Fibroblast of lung (primary cell): ENCODE measurements at regions not wholly inside any gene's neighbourhood (a gene's known extent, or its start where the extent isn't known, plus 50 kb on each side); places are given as distances from the start of the nearest gene placed in this dataset.

Experiments used
- DNase-seq, 2 donors: peaks; one replicate each; pipeline versions ENCODE4 v3.0.0 to v3.0.0-alpha.2; 2010; ENCODE audit warnings: low read depth in 2 of 2
- H2AFZ ChIP-seq: 2 replicates; pipeline ENCODE4 v1.5.1; 2012; ENCODE audit warnings: low read length, control low read depth, inconsistent platforms
- H3K27ac ChIP-seq: 2 replicates; pipeline ENCODE4 v1.5.1; 2011; ENCODE audit warnings: low read length, control low read depth; ENCODE audit not compliant: insufficient read depth
- H3K27me3 ChIP-seq: 2 replicates; pipeline ENCODE4 v1.5.1; 2011; ENCODE audit warnings: mild to moderate bottlenecking, low read length; ENCODE audit not compliant: control insufficient read depth, insufficient read depth
- H3K36me3 ChIP-seq: 2 replicates; pipeline ENCODE4 v1.5.1; 2011; ENCODE audit warnings: low read length; ENCODE audit not compliant: control insufficient read depth, insufficient read depth
- H3K4me1 ChIP-seq: 2 replicates; pipeline ENCODE4 v1.5.1; 2011; ENCODE audit warnings: low read length; ENCODE audit not compliant: control insufficient read depth, insufficient read depth; ENCODE audit errors: extremely low read depth
- H3K4me2 ChIP-seq: 2 replicates; pipeline ENCODE4 v1.5.1; 2011; ENCODE audit warnings: low read length, control low read depth; ENCODE audit not compliant: insufficient read depth; ENCODE audit errors: extremely low read depth
- H3K4me3 ChIP-seq, 4 experiments: fragments of 200-600 bp in 1 of 4; sonication (generic) in 1 of 4; replicated peaks in 1 of 4; 2 replicates each; pipeline ENCODE4 v1.5.1; 2011 to 2016; ENCODE audit warnings: low read length in 4 of 4, low read depth in 3 of 4, mild to moderate bottlenecking in 3 of 4, control low read depth in 2 of 4, inconsistent platforms in 1 of 4, mixed read lengths in 1 of 4; ENCODE audit not compliant: insufficient read depth in 1 of 4; ENCODE audit errors: control extremely low read depth in 1 of 4
- H3K79me2 ChIP-seq: 2 replicates; pipeline ENCODE4 v1.5.1; 2012; ENCODE audit warnings: mild to moderate bottlenecking, low read length, inconsistent platforms; ENCODE audit not compliant: control insufficient read depth, insufficient read depth
- H3K9ac ChIP-seq: 2 replicates; pipeline ENCODE4 v1.5.1; 2011; ENCODE audit warnings: mild to moderate bottlenecking, low read length, control low read depth; ENCODE audit not compliant: insufficient read depth
- H3K9me3 ChIP-seq: 2 replicates; pipeline ENCODE4 v1.5.1; 2012; ENCODE audit warnings: low read depth, low read length; ENCODE audit not compliant: control insufficient read depth, insufficient read depth
- H4K20me1 ChIP-seq: 2 replicates; pipeline ENCODE4 v1.5.1; 2011; ENCODE audit warnings: low read length; ENCODE audit not compliant: control insufficient read depth, insufficient read depth; ENCODE audit errors: extremely low read depth
- EZH2 ChIP-seq: IDR thresholded peaks from 2 replicates; pipeline ENCODE4 v1.5.1; 2012; ENCODE audit warnings: low read length, control low read depth, mild to moderate bottlenecking; ENCODE audit errors: missing control alignments
- TF ChIP-seq, protein P1 (sequence below), 2 donors: IDR thresholded peaks in 1 of 2; conservative IDR thresholded peaks in 1 of 2; 1 replicate in 1 of 2; 2 replicates in 1 of 2; pipeline ENCODE4 v1.5.1; 2011 to 2012; ENCODE audit warnings: low read length in 2 of 2, control low read depth in 1 of 2, inconsistent platforms in 1 of 2, low read depth in 1 of 2, mild to moderate bottlenecking in 1 of 2

DNA sequence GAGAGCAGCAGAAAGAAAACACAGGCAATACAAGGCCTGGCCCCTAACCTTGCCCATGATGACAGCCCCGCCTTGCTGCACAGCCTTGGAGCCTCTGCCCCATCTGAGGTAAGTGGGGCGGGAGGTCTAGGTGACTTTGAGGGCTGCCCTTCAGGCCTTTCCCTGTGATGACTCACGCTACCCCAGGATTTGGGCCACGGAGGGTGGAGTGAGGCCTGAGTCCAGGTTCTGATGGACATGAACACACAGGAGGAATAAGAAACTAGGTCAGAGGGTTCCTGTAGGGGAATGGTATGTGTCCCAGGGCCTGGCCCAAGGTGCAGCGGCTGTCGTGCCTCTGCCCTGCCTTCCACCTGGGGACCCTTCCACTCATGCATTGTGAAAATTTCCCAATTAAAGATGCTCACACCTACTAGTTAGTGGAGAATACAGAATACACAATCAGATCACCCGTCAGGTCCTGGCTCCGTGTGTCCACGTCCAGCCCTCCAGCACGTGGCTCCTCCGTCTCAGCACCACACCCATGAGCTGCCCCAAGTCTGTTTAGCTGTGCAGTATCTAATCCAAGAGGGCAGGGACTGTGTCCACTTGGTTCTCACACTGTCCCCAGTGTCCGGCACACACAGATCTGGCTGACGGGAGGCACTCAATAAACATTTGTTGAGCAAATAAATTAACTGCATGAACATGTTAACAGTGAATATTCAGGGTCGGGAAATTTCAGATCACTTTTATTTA lies 111.0 kb downstream of the CHST1 start:
- Histone ChIP-seq H3K4me2 (no peak overlapping the region), H3K27ac (no peak overlapping the region), H3K4me3 (no peak overlapping the region), H3K9me3 (no peaks in the 10 kb centered on the region), H3K27me3 (peaks cover 4% of the 10 kb centered on the region), H2AFZ (no peak overlapping the region), H3K4me1 (no peaks in the 10 kb centered on the region), H3K9ac (no peak overlapping the region), H3K79me2 (no peaks in the 10 kb centered on the region), H3K36me3 (no peaks in the 10 kb centered on the region), H4K20me1 (no peaks in the 10 kb centered on the region)
- DNase-seq, result no peak
- no peak for TF ChIP-seq EZH2

DNA sequence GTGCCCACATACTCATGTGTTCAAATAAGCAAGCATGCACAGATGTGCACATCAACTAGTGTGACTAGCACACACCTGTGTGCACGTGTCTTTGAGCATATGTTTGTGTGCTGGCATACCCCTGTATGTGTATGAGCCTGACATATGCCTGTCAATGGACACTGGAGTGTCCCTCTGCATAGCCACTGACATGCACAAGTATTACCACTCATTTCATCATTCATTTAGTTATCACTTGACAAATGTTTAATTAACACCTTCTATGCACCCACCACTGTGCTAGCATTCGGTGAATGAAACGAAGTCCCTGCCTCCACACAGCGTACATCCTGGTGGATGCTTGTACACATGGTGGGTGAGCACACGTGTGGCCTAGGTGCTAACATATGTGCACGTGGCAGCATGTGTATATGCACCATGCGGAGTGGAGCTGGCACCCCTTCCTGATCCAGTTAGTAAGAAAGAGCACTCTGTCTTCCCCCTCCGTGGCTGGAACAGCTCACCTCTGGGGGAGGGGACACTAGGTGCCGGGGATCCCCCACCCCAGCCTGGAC lies 112.0 kb downstream of the CHST1 start:
- no peaks in the 10 kb centered on the region for H3K36me3 ChIP-seq
- TF ChIP-seq, protein P1, sequence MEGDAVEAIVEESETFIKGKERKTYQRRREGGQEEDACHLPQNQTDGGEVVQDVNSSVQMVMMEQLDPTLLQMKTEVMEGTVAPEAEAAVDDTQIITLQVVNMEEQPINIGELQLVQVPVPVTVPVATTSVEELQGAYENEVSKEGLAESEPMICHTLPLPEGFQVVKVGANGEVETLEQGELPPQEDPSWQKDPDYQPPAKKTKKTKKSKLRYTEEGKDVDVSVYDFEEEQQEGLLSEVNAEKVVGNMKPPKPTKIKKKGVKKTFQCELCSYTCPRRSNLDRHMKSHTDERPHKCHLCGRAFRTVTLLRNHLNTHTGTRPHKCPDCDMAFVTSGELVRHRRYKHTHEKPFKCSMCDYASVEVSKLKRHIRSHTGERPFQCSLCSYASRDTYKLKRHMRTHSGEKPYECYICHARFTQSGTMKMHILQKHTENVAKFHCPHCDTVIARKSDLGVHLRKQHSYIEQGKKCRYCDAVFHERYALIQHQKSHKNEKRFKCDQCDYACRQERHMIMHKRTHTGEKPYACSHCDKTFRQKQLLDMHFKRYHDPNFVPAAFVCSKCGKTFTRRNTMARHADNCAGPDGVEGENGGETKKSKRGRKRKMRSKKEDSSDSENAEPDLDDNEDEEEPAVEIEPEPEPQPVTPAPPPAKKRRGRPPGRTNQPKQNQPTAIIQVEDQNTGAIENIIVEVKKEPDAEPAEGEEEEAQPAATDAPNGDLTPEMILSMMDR (conservative IDR thresholded peaks at IDR 0.05 in 1 of 2, IDR thresholded peaks at IDR 0.05 in 1 of 2; ENCODE audit: low read depth in 1 of 2, low read length in 2 of 2), result no peak
- no peak for TF ChIP-seq EZH2
- H3K27me3 ChIP-seq, result peaks cover 4% of the 10 kb centered on the region
- no peaks in the 10 kb centered on the region for H3K79me2 ChIP-seq
- H3K27ac ChIP-seq, result no peak overlapping the region
- H2AFZ ChIP-seq, result no peak overlapping the region
- no peaks in the 10 kb centered on the region for H3K4me1 ChIP-seq
- H3K9ac ChIP-seq, result no peak overlapping the region
- no peak overlapping the region for H3K4me2 ChIP-seq
- no peak for DNase-seq
- H3K9me3 ChIP-seq, result no peaks in the 10 kb centered on the region
- H3K4me3 ChIP-seq, result no peak overlapping the region
- no peaks in the 10 kb centered on the region for H4K20me1 ChIP-seq

DNA sequence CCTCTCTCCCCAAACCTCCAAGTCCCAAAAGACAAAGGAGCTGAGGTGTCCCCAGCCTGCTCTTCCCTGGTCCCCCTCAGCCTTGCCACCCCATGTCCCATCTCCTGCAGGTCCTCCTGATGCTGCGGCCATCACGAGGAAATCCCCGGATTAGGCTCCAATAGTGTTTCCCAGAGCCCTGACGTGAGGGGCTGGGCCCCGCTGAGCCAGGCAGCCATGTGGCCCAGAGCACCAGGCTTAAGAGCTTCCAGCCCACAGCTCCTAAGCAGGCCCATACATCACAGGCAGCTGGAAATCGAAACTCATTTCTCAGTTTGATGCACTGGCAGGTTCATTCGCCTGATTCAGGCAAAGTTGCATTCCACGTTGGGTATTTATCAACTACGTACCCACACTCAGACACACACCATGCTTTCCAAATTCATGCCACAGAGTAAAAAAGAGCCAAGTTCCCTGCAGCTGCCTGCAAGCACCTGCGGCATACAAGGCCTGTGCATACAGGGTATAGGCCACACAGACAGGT lies 114.2 kb downstream of the CHST1 start:
- Histone ChIP-seq H3K27ac (no peak overlapping the region), H3K9me3 (no peaks in the 10 kb centered on the region), H3K79me2 (no peaks in the 10 kb centered on the region), H3K4me1 (no peaks in the 10 kb centered on the region), H3K27me3 (peaks cover 4% of the 10 kb centered on the region), H3K4me2 (no peak overlapping the region), H3K9ac (no peak overlapping the region), H3K36me3 (no peaks in the 10 kb centered on the region), H2AFZ (no peak overlapping the region), H3K4me3 (no peak overlapping the region), H4K20me1 (no peaks in the 10 kb centered on the region)
- no peak for DNase-seq
- TF ChIP-seq, protein P1 (conservative IDR thresholded peaks at IDR 0.05 in 1 of 2, IDR thresholded peaks at IDR 0.05 in 1 of 2; ENCODE audit: low read depth in 1 of 2, low read length in 2 of 2), result no peak
- no peak for TF ChIP-seq EZH2
